CD14-positive monocyte (primary cell): ENCODE measurements at regions not wholly inside any gene's neighbourhood (a gene's known extent, or its start where the extent isn't known, plus 50 kb on each side); places are given as distances from the start of the nearest gene placed in this dataset.

Experiments used
- DNase-seq, 3 donors: peaks; one replicate each; pipeline ENCODE4 v3.0.0-alpha.2; 2011 to 2022
- H2AFZ ChIP-seq: 2 replicates; pipeline ENCODE4 v1.6.0; 2012; ENCODE audit warnings: mild to moderate bottlenecking, low read depth, low read length, inconsistent platforms; ENCODE audit not compliant: insufficient read depth, poor library complexity, severe bottlenecking
- H3K27ac ChIP-seq, 2 donors: 1 replicate in 1 of 2; 2 replicates in 1 of 2; pipeline ENCODE4 v1.5.1; 2012 to 2013; ENCODE audit warnings: low read length in 2 of 2, control low read depth in 1 of 2, inconsistent platforms in 1 of 2, low read depth in 1 of 2, mild to moderate bottlenecking in 1 of 2
- H3K27me3 ChIP-seq, 2 donors: one replicate each; pipeline versions ENCODE4 v1.6.0 to v1.6.1; 2011 to 2013; ENCODE audit warnings: low read length in 2 of 2; ENCODE audit not compliant: control insufficient read depth in 2 of 2, insufficient read depth in 2 of 2
- H3K36me3 ChIP-seq, 2 donors: replicated peaks in 1 of 2; 1 replicate in 1 of 2; 2 replicates in 1 of 2; pipeline versions ENCODE4 v1.5.1 to v1.6.1; 2012 to 2013; ENCODE audit warnings: low read length in 2 of 2, control low read depth in 1 of 2, inconsistent platforms in 1 of 2, mild to moderate bottlenecking in 1 of 2; ENCODE audit not compliant: insufficient read depth in 2 of 2, control insufficient read depth in 1 of 2
- H3K4me1 ChIP-seq, 2 donors: 1 replicate in 1 of 2; 2 replicates in 1 of 2; pipeline versions ENCODE4 v1.5.1 to v1.6.1; 2012 to 2013; ENCODE audit warnings: low read length in 2 of 2, control low read depth in 1 of 2, inconsistent platforms in 1 of 2, mild to moderate bottlenecking in 1 of 2, moderate library complexity in 1 of 2; ENCODE audit not compliant: insufficient read depth in 2 of 2, control insufficient read depth in 1 of 2
- H3K4me2 ChIP-seq: replicated peaks from 2 replicates; pipeline ENCODE3; 2012; ENCODE audit warnings: low read length, moderate library complexity, mild to moderate bottlenecking; ENCODE audit not compliant: poor library complexity, severe bottlenecking; ENCODE audit errors: extremely low read depth
- H3K4me3 ChIP-seq, 3 experiments: fragments of 200-600 bp in 1 of 3; sonication (generic) in 1 of 3; replicated peaks in 1 of 3; 1 replicate in 2 of 3; 2 replicates in 1 of 3; pipeline ENCODE4 v1.5.1; 2011 to 2013; ENCODE audit warnings: low read length in 3 of 3, mild to moderate bottlenecking in 3 of 3, control low read depth in 2 of 3, low read depth in 2 of 3, inconsistent platforms in 1 of 3, moderate library complexity in 1 of 3
- H3K79me2 ChIP-seq: 2 replicates; pipeline ENCODE4 v1.6.0; 2012; ENCODE audit warnings: mild to moderate bottlenecking, control low read depth, inconsistent platforms, low read length, moderate library complexity; ENCODE audit not compliant: insufficient read depth
- H3K9ac ChIP-seq: 2 replicates; pipeline ENCODE4 v1.6.0; 2017; ENCODE audit warnings: low read length, mild to moderate bottlenecking; ENCODE audit not compliant: insufficient read depth, poor library complexity, severe bottlenecking
- H3K9me3 ChIP-seq, 2 donors: replicated peaks in 1 of 2; 1 replicate in 1 of 2; 2 replicates in 1 of 2; pipeline versions ENCODE4 v1.5.1 to v1.6.1; 2012 to 2013; ENCODE audit warnings: low read length in 2 of 2, control low read depth in 1 of 2; ENCODE audit not compliant: control insufficient read depth in 1 of 2, insufficient read depth in 1 of 2
- H4K20me1 ChIP-seq: 2 replicates; pipeline ENCODE4 v1.6.0; 2012; ENCODE audit warnings: mild to moderate bottlenecking, low read length, control low read depth, moderate library complexity; ENCODE audit not compliant: insufficient read depth
- H3K27ac Mint-ChIP-seq, 7 donors: one replicate each; pipeline ENCODE4 v1.8.0; 2020; ENCODE audit warnings: mild to moderate bottlenecking in 7 of 7, mixed read lengths in 7 of 7, moderate library complexity in 6 of 7, inconsistent platforms in 2 of 7
- H3K27me3 Mint-ChIP-seq, 3 donors: one replicate each; pipeline ENCODE4 v1.8.0; 2021 to 2022; ENCODE audit warnings: low read depth in 3 of 3, mild to moderate bottlenecking in 3 of 3, mixed read lengths in 3 of 3, moderate library complexity in 3 of 3, inconsistent platforms in 1 of 3
- H3K36me3 Mint-ChIP-seq, 2 donors: one replicate each; pipeline ENCODE4 v1.8.0; 2020; ENCODE audit warnings: mixed read lengths in 2 of 2, inconsistent platforms in 1 of 2, mild to moderate bottlenecking in 1 of 2
- H3K4me1 Mint-ChIP-seq: one replicate; pipeline ENCODE4 v1.8.0; 2020; ENCODE audit warnings: mild to moderate bottlenecking, mixed read lengths
- H3K4me3 Mint-ChIP-seq, 2 donors: one replicate each; pipeline ENCODE4 v1.8.0; 2020; ENCODE audit warnings: mild to moderate bottlenecking in 2 of 2, mixed read lengths in 2 of 2, moderate library complexity in 1 of 2
- H3K9me3 Mint-ChIP-seq, 7 donors: one replicate each; pipeline ENCODE4 v1.8.0; 2020 to 2022; ENCODE audit warnings: mixed read lengths in 7 of 7, mild to moderate bottlenecking in 6 of 7, moderate library complexity in 6 of 7, inconsistent platforms in 2 of 7
- CTCF ChIP-seq: fragments of 200-600 bp; IDR thresholded peaks from one replicate; pipeline ENCODE4 v1.8.0; 2022; ENCODE audit warnings: antibody characterized with exemption, mild to moderate bottlenecking
- WGBS: methylation state at CpG from one replicate; pipeline ENCODE4 v1.1.5; 2013; ENCODE audit warnings: missing lambda C conversion rate; ENCODE audit not compliant: insufficient coverage; 5-methylcytosine and 5-hydroxymethylcytosine counted together
- intact Hi-C, 2 donors: fragments of 100-400 bp; cut with micrococcal nuclease; formaldehyde crosslinking; loops; one replicate each; pipeline versions ENCODE4 v1.15.0 to v1.15.1; 2023

- Histone ChIP-seq H4K20me1 (no peaks in the 10 kb centered on the region), H2AFZ (no peak overlapping the region), H3K4me1 (peaks cover 36 to 44% of the 10 kb centered on the region in 2 donors), H3K27ac (no peak overlapping the region), H3K79me2 (no peaks in the 10 kb centered on the region), H3K4me2 (no peak overlapping the region), H3K36me3 (no peaks in the 10 kb centered on the region), H3K4me3 (no peak overlapping the region), H3K9me3 (no peaks in the 10 kb centered on the region), H3K9ac (no peak overlapping the region), H3K27me3 (no peaks in the 10 kb centered on the region)
- intact Hi-C loops = no loop called here
- 93% methylated on average over 9 of the region's 15 CpGs for WGBS
- Mint-ChIP-seq H3K27ac (no peak overlapping the region), H3K27me3 (peaks cover 2 to 7% (median 3%) of the 10 kb centered on the region in 3 donors), H3K4me3 (no peak overlapping the region), H3K9me3 (no peaks in the 10 kb centered on the region), H3K36me3 (no peaks in the 10 kb centered on the region), H3K4me1 (peaks cover 38% of the 10 kb centered on the region)
- peak in 1 of 3 donors; percentile 1 for DNase-seq
- TF ChIP-seq CTCF = no peak
Observed at GRCh38 chr5:135213466-135214239, 179.6 kb upstream of the PITX1 start.

- H3K4me3 Mint-ChIP-seq = no peak overlapping the region
- no peaks in the 10 kb centered on the region for H3K36me3 Mint-ChIP-seq
- H3K4me1 Mint-ChIP-seq = peaks cover 38% of the 10 kb centered on the region
- no peaks in the 10 kb centered on the region for H3K9me3 Mint-ChIP-seq
- intact Hi-C loops = no loop called here
- Histone ChIP-seq H3K27ac (no peak overlapping the region), H3K9me3 (no peaks in the 10 kb centered on the region), H3K27me3 (no peaks in the 10 kb centered on the region), H2AFZ (no peak overlapping the region), H3K4me1 (peaks cover 36 to 44% of the 10 kb centered on the region in 2 donors), H3K36me3 (no peaks in the 10 kb centered on the region), H4K20me1 (no peaks in the 10 kb centered on the region), H3K4me3 (no peak overlapping the region), H3K9ac (no peak overlapping the region), H3K79me2 (no peaks in the 10 kb centered on the region), H3K4me2 (no peak overlapping the region)
- peaks cover 3 to 7% (median 5%) of the 10 kb centered on the region in 3 donors for H3K27me3 Mint-ChIP-seq
- WGBS = 77% methylated on average over 2 of the region's 5 CpGs
- no peak for DNase-seq
- H3K27ac Mint-ChIP-seq = no peak overlapping the region
- TF ChIP-seq CTCF = no peak
Observed at GRCh38 chr5:135213027-135213386, 179.0 kb upstream of the PITX1 start.
